CMK (cell line): ENCODE measurements at regions not wholly inside any gene's neighbourhood (a gene's known extent, or its start where the extent isn't known, plus 50 kb on each side); places are given as distances from the start of the nearest gene placed in this dataset.

Experiments
- DNase-seq: peaks from one replicate; pipeline ENCODE4 v3.0.0-alpha.2; 2010; ENCODE audit warnings: low read depth

DNA sequence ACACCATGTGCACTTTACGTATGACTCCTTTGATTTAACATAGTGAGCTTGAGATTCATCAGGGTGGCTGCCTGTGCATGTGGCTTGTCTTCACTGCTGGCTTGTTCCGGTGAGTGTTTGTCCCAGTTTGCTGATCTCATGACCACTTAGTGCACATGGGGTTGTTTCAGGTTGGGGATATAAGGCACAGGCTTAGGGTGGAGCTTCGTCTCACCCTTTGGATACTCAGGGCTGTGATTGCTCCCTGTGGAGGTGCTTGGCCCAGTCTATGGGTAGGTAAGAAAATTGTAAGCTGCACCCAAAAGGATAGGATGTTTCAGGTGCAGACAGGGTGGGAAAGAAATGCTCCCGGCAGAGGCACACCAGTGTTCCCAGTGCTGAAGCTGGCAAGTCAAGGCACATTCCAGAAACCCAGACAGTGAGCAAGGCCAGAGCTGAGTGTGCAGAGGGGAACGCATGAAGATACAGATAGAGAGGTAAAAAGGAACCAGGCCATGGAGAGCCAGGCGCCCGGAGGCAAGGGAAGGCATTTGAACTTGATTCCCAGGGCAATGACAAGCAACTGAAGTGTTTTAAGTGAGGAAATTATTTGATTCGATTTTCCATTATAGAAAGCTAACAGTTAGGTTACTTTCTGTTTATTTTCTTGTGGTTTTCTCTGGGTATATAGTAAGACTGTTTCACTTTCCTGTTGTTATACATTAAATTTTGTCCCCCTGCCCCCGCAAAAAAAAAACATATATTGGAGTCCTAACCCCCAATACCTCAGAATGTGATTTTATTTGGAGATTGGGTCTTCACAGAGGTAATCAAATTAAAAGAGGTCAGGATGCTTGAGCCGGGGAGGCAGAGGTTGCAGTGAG is 289.8 kb upstream of the KLF6 start:
- no peak for DNase-seq

DNA sequence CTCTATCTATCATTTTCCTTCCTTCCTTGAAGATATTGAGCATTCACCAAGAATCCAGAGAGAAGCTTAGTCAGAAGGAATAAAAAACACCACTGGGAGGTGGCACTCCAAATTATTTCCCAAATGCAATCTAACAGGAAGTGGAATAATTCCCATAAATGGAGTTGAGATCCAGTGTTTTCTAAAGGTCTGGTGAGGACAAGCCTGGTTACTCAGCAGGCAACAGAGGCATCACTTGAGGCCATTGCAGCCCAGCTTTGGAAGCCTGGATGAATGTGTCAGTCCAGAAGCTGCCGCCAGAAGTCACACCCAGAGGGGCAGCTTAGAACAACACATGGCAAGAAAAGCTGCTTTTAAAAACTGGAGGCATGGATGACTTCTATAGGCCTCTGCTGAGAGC is 288.9 kb upstream of the KLF6 start:
- DNase-seq, result no peak

DNA sequence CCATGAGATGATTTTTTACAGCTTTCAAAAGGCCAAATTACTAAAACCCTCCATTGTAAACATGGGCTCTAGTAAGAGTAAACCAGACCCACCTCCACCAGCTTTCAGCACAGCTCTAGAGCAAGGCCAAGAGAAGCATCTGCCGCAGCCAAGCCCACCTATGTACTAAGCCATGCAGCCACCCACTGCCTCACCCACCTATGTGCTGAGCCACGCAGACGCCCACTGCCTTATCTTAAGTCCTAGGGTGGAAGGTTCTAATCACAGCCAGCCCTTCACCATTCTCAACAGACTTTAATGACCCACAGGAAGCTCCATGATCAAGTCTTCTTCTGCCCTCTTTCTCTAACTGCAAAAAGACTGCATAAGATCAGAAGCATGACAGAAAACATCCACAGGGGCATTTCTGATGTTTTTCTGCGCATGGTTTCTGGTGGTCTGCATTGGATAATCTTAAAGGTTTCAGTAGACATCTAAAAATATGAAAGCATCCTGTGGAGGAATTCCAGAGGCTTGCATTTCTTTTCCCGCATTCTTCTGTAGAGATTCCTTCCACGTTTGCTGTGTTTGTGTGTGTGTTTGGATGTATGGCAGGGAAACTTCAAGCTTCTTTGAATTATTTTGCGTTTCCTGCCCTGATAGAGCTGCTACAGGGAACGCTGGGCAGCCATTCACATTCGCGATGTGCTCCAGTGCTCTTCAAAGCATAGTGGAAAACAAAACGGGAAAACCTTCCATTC is 286.1 kb upstream of the KLF6 start:
- no peak for DNase-seq

DNA sequence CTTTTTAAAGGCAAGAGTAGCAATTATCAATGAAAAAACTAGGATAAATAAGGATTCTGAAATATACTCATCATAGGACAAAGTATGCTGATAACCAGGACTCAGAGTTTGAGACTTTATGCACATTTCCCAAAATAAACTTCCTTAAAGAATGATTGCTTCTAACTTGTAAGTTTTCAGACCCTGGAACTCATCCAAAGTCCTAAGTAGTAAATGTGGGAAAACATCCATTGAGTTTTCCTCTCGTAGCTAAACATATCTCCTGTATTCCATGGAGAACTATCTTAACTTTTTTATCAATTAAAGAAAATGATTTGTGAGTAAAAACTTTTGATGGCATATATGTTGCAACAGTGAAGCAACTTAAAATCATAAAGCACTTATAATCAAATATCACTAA is 285.2 kb upstream of the KLF6 start:
- no peak for DNase-seq

DNA sequence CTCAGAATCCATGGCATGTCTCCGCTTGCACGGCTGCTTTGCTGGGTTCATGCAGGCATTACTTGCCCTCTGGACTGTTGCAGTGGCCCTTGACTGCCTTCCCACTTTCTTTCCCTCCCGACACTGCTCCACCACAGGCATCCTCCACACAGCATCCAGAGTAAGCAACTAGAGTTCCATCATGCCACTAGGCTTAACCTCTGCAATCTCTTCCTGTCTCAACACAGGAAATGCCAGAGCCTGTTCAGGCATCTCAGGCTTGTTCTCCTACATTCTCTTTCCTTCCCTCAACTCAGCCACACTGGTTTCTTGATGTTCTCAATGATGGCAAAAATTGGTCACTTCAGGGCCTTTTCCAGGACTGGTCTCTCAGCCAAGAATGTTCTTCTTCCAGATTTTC is 284.5 kb upstream of the KLF6 start:
- DNase-seq, result no peak

DNA sequence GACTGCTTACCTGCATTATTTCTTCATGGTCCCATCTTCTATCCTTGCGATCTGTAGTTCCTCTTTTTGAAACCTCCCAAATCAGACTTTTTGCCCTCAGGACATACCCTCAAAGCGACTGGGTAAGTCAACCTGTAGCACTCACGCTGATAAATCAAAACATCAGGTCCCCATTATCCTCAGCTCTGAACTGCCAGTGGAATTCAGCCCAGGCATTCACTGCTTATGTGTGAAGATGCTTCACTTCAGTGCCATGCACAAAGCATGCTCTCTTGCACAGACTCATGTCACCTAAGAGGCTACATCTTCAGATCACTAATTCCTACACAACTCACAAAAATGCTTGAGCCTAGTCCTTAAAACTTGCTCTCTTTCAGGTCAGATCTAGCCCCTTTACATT is 283.6 kb upstream of the KLF6 start:
- DNase-seq, result no peak

DNA sequence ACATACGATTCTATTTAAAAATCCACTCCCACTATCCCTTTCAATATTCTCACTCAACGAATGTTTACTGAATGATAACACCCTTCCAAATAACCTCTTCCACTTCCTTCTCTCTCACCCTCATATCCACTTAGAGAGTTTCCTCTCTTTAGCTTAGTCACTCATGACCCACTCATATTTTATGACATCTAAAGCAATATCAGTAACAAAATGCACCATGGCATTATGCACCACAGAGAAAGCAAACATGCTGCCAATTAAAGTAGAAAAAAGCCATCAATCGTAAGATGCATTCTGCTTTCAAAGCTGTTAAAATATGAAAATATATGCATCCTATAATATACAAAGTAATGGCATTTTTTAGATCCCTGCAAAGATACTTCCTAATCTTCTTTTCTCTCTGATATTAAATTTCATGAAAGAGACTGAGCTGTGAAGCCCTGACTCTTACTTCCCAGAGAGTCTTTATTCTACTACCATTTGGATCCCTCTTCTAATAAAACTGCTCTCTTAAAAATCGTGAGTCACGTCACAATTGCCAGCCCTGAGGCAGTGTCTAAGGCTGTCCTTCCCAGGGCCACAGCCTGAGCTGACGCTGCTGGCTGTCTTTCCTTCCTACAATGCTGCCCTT is 283.0 kb upstream of the KLF6 start:
- no peak for DNase-seq

DNA sequence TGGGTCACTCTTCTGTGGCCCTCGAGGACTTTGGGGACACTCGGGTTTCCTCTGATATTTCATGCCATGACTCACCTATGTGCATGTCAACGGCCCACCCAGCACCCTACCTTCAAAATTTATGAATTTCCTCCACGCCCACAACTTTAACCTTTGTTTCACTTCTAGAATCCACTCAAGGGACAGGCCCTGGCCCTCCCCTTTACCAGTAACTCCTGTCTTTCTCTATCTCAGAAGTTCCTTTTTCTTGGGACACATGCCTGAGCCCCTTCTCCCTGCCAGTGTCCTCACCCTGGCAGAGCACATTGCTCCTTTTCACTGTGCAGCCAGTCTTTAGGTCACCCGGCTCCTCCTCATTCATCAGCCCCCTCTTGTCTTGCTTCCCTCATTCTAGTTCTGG is 282.5 kb upstream of the KLF6 start:
- no peak for DNase-seq

DNA sequence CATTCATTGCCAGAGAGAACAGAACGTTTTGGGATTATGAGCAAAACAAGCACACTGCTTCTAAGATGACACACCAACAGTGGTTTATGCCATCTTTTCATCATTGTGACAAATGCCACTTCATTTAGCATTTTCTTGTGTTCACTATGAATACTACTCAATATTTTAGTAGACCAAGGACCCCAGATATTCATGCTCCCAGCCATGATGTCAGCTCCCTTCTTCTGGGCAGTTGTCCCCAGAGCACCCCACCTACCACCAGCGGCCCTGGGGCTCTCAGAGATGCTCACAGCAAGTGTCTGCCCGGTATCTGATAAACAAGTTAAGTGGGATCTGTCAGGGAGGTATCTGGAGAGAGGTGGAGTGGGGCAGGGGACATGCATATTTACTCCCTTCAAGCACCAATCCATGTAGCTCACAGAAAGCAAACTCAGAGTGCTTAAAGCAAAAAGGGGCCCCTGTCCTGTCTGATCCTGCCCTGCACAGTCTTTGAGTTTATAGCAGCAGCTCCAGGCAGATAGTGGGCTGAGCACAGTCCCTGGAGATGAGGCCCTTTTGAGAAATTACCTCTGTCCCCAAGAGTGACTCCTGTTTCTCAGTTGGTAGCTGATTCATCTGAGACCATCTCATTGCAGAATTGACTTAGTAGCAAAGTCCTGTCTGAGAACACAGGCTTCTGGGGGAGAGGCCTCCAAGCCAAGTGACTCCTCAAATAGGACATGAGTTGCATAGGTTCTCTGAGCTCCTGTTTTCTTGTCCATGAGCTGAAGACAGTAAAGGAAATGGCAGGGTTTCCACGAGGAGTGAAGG is 281.8 kb upstream of the KLF6 start:
- no peak for DNase-seq

DNA sequence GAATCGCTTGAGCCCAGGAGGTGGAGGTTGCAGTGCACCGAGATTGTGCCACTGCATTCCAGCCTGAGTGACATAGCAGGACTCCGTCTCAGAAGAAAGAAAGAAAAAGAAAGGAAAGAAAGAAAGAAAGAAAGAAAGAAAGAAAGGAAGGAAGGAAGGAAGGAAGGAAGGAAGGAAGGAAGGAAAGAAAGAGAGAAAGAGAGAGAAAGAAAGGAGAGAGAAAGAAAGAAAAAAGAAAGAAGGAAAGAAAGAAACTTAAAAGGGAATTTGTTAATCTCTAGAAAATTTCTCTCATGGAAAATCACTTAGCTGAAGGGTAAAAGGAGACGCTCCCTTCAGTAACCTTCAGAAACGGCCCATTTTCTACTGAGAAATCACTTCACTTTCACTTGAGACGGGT is 279.5 kb upstream of the KLF6 start:
- no peak for DNase-seq

DNA sequence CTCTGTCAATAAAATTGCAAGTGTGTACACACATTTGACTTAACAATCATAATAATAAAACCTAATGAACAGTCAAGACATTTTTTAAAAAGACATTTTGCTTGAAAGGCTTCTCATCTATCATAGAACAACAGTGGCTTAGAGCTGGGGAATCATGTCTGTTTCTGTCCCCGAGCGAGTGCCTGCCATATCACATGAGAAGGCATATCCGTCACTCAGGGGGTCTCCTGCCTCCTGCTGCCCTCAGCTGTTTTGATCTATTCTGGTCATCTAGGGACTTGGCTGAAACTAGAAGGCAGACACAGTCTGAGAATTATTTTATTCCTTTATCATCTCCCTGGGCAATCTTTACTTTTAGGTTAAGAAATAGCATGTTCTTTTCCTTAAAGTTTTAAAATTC is 278.7 kb upstream of the KLF6 start:
- no peak for DNase-seq

DNA sequence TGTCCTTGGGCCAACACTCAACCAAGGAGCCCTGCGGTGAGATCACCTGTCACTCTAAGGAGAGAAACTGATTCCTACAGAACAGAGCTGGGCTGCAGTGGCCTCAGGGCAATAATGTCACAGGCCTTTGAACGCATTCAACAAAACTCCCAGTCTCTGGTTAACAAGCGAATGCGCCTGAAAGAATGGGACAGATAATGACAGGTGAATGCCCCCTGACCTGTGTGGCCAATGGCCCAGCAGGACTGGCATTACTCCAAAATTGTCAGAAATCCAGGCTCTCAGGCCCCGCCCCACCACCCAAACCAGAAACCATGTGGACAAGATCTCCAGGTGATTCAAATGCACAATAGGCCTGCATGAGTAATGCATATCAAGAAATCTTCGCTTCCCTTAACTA is 277.7 kb upstream of the KLF6 start:
- no peak for DNase-seq

DNA sequence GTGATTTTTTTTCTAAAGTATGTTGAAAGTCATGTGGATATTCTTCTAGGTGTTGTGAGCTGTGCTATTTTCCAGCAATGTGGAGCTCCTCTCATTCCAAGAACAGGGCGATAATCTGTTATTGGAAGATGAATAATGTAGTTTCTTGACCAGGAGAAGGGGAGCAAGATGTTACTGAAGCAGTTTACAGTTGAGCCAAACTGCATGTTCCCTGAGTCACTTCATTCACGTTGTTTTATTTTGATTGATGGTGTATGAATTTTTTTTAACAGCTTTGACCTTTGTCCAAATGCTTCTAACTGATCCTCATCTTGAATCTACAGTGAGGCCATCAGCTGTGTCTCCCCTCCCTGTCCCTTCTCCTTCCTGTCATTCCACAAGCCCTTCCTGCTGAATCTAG is 277.1 kb upstream of the KLF6 start:
- no peak for DNase-seq

DNA sequence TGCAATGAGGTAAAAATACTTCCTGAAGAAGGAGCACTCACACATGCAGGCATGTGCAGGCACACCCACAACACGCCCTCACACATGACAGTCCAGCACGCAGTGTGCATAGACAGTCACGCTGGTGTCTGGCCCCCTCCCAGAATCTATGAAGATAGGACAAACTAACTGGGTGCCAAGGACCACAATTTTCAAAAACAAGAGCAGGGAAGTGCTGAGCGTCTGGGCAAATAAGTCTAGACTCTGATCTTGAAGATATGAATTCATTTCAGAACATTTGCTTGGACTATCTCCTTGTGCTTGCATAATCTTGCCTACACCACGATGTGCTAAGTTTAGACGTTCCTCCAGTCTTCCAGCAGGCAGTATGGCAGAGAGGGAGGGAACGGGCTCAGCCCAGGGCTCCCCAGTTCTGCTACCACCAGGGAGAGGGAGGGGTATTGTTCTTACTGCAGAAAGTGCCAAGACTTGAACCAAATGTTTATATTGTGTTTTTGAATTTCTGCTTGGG is 276.5 kb upstream of the KLF6 start:
- DNase-seq, result no peak

DNA sequence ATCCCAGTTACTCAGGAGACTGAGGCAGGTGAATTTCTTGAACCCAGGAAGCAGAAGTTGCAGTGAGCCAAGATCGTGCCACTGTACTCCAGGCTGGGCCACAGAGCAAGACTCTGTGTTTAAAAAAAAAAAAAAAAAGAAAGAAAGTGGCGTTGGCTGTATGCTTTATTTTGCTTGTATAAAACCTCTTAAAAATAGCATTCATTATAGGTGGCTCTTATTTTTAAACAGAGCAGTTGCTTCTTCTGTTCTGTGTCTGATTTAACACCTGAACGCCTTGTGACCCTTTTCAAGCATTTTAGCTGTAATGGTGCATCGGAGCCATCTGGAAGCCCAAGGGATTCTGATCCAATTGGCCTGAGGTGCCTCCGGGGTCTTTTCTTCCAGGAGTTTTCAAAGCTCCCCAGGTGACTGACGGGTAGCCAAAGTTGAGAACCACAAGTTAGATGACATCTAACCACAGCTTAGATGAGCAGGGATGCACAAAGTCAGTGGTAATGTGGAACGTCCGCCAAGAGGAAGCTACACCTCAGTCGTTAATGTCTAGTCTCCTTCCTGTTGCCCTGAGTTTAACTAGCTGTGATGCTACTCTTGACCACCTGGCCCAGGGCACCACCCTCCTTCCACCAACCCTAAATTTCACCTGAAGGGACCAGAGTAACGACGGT is 274.6 kb upstream of the KLF6 start:
- DNase-seq, result no peak

DNA sequence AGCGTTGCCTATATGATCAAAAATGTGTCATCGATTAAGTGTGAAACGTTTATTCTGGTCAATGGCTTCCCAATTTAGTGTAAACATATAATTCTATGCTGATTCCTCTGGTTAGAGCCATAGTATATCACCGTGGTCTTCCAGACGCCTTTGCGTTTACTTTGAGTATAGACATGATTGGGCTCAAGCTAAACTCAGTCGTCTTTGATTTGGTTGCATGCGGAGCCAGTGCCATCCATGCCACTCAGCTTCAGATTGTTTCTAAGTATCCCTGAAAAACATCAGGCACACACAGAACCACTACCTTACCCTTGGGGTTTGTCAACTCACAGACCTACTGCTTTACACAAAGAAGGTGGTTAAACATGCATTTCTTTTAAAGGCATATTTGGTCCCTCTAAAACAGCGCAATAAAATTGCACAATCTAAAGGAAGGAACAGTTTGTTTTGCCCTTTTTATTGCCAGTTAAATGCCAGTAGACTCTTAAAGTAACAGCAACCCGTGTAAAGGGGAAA is 273.6 kb upstream of the KLF6 start:
- no peak for DNase-seq

DNA sequence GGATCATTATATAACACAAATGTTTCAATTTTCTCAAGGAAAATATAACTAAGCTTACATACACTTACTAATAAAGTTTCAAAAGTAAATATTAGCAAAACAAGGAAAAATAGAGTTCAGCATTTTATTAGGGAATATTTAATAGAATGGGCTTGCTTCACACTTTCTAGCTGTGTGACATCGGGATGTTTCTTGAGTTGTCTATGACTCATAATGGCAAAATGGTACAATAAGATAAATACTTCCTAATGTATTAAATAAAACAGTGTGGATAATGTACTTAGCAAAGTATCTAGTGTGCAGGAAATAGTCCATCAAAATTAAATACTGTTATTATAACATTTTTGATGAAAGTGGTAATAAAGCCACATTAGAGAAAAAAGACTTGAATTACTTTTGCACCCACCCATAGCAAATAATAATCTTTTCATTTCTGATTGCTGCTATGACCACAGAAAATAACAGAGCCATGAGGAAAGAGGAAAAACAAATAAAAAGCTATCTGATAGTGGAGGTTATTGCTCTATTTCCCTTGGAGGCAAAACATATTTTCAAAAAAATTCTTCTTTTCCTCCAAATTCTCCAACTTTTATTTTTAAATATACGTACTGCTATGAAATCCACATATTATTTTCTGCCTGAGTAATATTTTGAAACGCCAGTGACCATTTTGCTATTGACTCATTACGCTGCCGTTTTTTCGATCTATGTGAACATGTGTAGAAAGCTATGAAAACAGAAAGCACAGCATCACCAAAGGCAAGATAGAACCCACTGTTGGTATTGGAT is 272.9 kb upstream of the KLF6 start:
- no peak for DNase-seq

DNA sequence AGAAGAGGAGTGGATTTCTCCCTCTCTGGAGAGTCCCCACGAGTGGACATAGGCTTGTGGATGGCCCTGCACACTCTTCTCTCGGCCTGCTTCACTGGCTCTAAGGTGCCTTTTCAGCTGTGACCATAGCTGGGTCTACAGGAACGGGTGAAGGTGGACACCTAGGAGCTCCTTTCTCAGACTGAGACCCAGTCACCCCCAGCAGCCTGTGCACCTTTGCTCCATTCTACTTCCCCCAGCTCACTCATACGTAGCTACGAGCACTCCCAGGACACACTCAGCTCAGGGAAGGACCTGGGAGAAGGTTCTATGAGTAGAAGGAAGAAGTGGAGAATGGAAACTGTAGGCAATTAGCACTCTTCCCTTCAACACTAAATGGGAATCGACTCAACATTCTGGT is 272.0 kb upstream of the KLF6 start:
- no peak for DNase-seq

DNA sequence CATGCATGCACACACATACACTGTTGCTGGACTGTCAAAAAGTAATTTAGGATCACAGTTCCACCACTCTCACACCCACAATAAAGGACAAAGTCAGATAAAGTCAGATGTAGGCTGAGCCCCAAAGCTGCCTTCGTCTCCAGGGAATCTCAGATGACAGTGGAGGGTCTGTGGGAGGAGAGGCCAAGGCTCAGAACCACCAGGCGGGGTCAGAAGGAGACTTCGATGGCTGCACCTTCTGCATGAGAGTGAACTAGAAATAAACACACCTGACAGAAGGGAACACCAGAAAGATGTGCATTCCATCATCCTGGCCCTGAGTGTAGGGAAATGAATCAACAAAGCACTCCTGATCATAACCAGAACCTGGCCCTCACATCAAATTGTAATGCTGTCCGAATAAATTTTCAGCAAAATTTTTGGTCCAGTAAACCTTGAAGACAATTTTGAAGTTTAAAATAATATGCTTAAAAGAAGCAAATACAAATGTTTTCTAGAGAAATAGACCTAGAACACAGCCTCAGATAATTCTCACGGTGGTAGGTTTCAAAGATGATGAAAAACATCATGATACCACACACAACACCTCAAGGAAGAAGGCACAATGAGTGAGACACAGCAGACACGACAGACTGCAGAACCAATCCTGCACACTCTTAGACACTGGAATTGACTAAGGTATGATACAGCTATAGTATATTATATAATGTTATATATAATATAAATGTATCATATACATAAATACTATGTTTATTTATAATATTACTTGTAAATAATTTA is 269.8 kb upstream of the KLF6 start:
- DNase-seq, result no peak

DNA sequence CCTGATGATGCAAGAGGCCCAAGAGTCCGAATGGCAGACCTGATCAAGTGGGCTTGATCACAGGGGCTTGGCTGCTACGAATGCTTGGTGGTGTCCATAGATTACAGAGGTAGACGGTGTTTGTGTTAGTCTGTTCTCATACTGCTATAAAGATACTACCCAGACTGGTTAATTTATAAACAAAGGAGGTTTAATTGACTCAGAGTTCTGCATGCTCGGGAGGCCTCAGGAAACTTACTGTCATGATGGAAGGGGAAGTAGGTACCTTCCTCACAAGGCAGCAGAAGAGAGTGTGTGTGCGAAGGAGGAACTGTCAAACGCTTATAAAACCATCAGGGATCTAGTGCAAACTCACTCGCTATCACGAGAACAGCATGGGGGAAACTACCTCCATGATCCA is 268.9 kb upstream of the KLF6 start:
- no peak for DNase-seq
